ENCODE measurements at regions not wholly inside any gene's neighbourhood (a gene's known extent, or its start where the extent isn't known, plus 50 kb on each side); places are given as distances from the start of the nearest gene placed in this dataset.

- no peaks in the 10 kb centered on the region for H3K4me1 ChIP-seq (ENCODE audit: control insufficient read depth in 1 of 2, insufficient read depth in 2 of 2, low read length in 2 of 2)
- H2AFZ ChIP-seq (ENCODE audit: low read depth, low read length, poor library complexity, severe bottlenecking) = no peak overlapping the region
- no peaks in the 10 kb centered on the region for H3K9me3 ChIP-seq (ENCODE audit: control insufficient read depth in 1 of 2, insufficient read depth in 1 of 2, low read depth in 1 of 2, low read length in 2 of 2)
- RAD21 ChIA-PET (ENCODE audit: low non-redundant PET in 1 of 2, low total read pairs in 2 of 2, uncharacterized antibody in 2 of 2, unreplicated experiment in 2 of 2) = no interaction called here
- DNase-seq (ENCODE audit: low read depth, low spot score) (no peak), ATAC-seq (no peak)
- no peaks in the 10 kb centered on the region for H3K27me3 ChIP-seq (ENCODE audit: insufficient read depth, low read length)
- CTCF ChIA-PET = no interaction called here
- H3K36me3 ChIP-seq (ENCODE audit: control insufficient read depth in 1 of 2, insufficient read depth in 2 of 2, low read length in 2 of 2) = no peaks in the 10 kb centered on the region
- no peaks in the 10 kb centered on the region for H4K20me1 ChIP-seq (ENCODE audit: insufficient read depth)
- intact Hi-C loops (cut with micrococcal nuclease) = no loop called here
- H3K4me3 ChIP-seq (replicated peaks in 1 of 2; ENCODE audit: low read depth in 1 of 2, low read length in 2 of 2) = no peak overlapping the region
- no peaks in the 10 kb centered on the region for H3K79me2 ChIP-seq (ENCODE audit: insufficient read depth, low read length)
- TF ChIP-seq FOSL1 (IDR thresholded peaks at IDR 0.05; ENCODE audit: low read depth) = no peak
- TF ChIP-seq CEBPB (IDR thresholded peaks at IDR 0.05; ENCODE audit: low read depth) = no peak
- no peak for TF ChIP-seq SP1 (IDR thresholded peaks at IDR 0.05; ENCODE audit: low read depth)
- no peak for TF ChIP-seq CTCF (IDR thresholded peaks at IDR 0.05 in 2 of 3, conservative IDR thresholded peaks at IDR 0.05 in 1 of 3; ENCODE audit: borderline replicate concordance in 1 of 3, insufficient read depth in 1 of 3, low read depth in 2 of 3, low read length in 2 of 3)
- no peak for TF ChIP-seq EZH2 (IDR thresholded peaks at IDR 0.05)
- TF ChIP-seq RAD21 (IDR thresholded peaks at IDR 0.05; ENCODE audit: low read depth) = no peak
- POLR2A ChIA-PET = no interaction called here
- no TSS peak for BruUV-seq (replicated peaks)
- H3K27ac ChIP-seq (ENCODE audit: low read depth, low read length) = no peak overlapping the region
- H3K4me2 ChIP-seq (ENCODE audit: low read length) = no peak overlapping the region
- H3K9ac ChIP-seq (ENCODE audit: low read length) = no peak overlapping the region
- 0 out of 2 replicates have a peak, but pooled peaks cover 3% of the 10 kb centered on the region for H3K9me2 ChIP-seq (ENCODE audit: insufficient read depth)
Observed at GRCh38 chr5:68518286-68518685, 302.7 kb downstream of the PIK3R1 start.

- no peak overlapping the region for H3K27ac ChIP-seq (ENCODE audit: low read depth, low read length)
- ChIA-PET RAD21 (ENCODE audit: low non-redundant PET in 1 of 2, low total read pairs in 2 of 2, uncharacterized antibody in 2 of 2, unreplicated experiment in 2 of 2) (no interaction called here), POLR2A (no interaction called here), CTCF (no interaction called here)
- intact Hi-C loops (cut with micrococcal nuclease) = no loop called here
- no peak overlapping the region for H2AFZ ChIP-seq (ENCODE audit: low read depth, low read length, poor library complexity, severe bottlenecking)
- no peak for ATAC-seq
- H3K9ac ChIP-seq (ENCODE audit: low read length) = no peak overlapping the region
- H4K20me1 ChIP-seq (ENCODE audit: insufficient read depth) = no peaks in the 10 kb centered on the region
- H3K9me3 ChIP-seq (ENCODE audit: control insufficient read depth in 1 of 2, insufficient read depth in 1 of 2, low read depth in 1 of 2, low read length in 2 of 2) = no peaks in the 10 kb centered on the region
- H3K4me1 ChIP-seq (ENCODE audit: control insufficient read depth in 1 of 2, insufficient read depth in 2 of 2, low read length in 2 of 2) = no peaks in the 10 kb centered on the region
- no peak for TF ChIP-seq POLR2AphosphoS5 (IDR thresholded peaks at IDR 0.05; ENCODE audit: low read depth, low read length)
- no peak for TF ChIP-seq JUND (IDR thresholded peaks at IDR 0.05)
- TF ChIP-seq TCF7L2 (IDR thresholded peaks at IDR 0.05; ENCODE audit: borderline replicate concordance, extremely low read depth, insufficient read depth, insufficient read length) = no peak
- TF ChIP-seq ZBTB33 (IDR thresholded peaks at IDR 0.05; ENCODE audit: extremely low read depth, insufficient replicate concordance, low read length) = no peak
- TF ChIP-seq SRF (IDR thresholded peaks at IDR 0.05; ENCODE audit: low read depth) = no peak
- no peak for TF ChIP-seq SP1 (IDR thresholded peaks at IDR 0.05; ENCODE audit: low read depth)
- TF ChIP-seq ZFX (IDR thresholded peaks at IDR 0.05) = no peak
- no peak for TF ChIP-seq ELF1 (IDR thresholded peaks at IDR 0.05; ENCODE audit: borderline replicate concordance, low read depth)
- TF ChIP-seq REST (IDR thresholded peaks at IDR 0.05; ENCODE audit: low read depth) = no peak
- TF ChIP-seq CBX3 (IDR thresholded peaks at IDR 0.05; ENCODE audit: low read depth) = no peak
- TF ChIP-seq EZH2 (IDR thresholded peaks at IDR 0.05) = no peak
- no peaks in the 10 kb centered on the region for H3K36me3 ChIP-seq (ENCODE audit: control insufficient read depth in 1 of 2, insufficient read depth in 2 of 2, low read length in 2 of 2)
- H3K4me3 ChIP-seq (replicated peaks in 1 of 2; ENCODE audit: low read depth in 1 of 2, low read length in 2 of 2) = no peak overlapping the region
- H3K9me2 ChIP-seq (ENCODE audit: insufficient read depth) = 0 out of 2 replicates have a peak, but pooled peaks cover 3% of the 10 kb centered on the region
- H3K79me2 ChIP-seq (ENCODE audit: insufficient read depth, low read length) = no peaks in the 10 kb centered on the region
- no peaks in the 10 kb centered on the region for H3K27me3 ChIP-seq (ENCODE audit: insufficient read depth, low read length)
- H3K4me2 ChIP-seq (ENCODE audit: low read length) = no peak overlapping the region
- BruUV-seq (replicated peaks) = no TSS peak
- DNase-seq (ENCODE audit: low read depth, low spot score) = no peak
Observed at GRCh38 chr5:68519143-68519542, 303.6 kb downstream of the PIK3R1 start.

Measured in HCT116 (cell line).